22Rv1 (cell line): ENCODE measurements at regions not wholly inside any gene's neighbourhood (a gene's known extent, or its start where the extent isn't known, plus 50 kb on each side); places are given as distances from the start of the nearest gene placed in this dataset.
A peak's percentile ranks its signal among the peaks of the same experiment; 100 is the strongest.

Source experiments
- H3K27ac ChIP-seq: fragments of 450-650 bp; 2 replicates; pipeline ENCODE4 v1.5.1; 2017
- ZFX ChIP-seq: fragments of 450-650 bp; IDR thresholded peaks from 2 replicates; pipeline ENCODE4 v1.6.1; 2017; ENCODE audit warnings: antibody characterized with exemption, borderline replicate concordance
- TF ChIP-seq, protein P1 (sequence below): fragments of 450-650 bp; IDR thresholded peaks from 2 replicates; pipeline ENCODE4 v1.5.1; 2017; ENCODE audit warnings: mild to moderate bottlenecking

DNA sequence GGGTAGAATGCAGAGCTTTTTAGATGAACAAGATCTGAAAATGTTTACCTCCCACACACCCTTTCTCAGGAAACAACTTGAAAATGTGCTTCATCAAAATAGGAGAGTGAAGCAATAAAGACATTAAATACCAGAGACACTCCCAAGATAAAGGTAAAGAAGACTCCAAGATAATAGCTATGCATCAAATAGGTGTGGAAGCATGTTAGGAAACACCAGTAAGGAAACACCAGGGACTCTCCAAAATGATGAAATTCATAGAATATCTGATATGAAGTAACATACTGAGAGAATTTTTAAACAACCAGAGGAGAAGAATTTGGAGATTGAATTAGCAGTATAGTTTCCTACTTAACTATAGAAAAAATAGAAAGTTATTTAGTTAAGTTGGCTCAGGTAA is 57.0 kb downstream of the OR10A6 start:
- H3K27ac ChIP-seq, result no peak overlapping the region
- TF ChIP-seq, protein P1, sequence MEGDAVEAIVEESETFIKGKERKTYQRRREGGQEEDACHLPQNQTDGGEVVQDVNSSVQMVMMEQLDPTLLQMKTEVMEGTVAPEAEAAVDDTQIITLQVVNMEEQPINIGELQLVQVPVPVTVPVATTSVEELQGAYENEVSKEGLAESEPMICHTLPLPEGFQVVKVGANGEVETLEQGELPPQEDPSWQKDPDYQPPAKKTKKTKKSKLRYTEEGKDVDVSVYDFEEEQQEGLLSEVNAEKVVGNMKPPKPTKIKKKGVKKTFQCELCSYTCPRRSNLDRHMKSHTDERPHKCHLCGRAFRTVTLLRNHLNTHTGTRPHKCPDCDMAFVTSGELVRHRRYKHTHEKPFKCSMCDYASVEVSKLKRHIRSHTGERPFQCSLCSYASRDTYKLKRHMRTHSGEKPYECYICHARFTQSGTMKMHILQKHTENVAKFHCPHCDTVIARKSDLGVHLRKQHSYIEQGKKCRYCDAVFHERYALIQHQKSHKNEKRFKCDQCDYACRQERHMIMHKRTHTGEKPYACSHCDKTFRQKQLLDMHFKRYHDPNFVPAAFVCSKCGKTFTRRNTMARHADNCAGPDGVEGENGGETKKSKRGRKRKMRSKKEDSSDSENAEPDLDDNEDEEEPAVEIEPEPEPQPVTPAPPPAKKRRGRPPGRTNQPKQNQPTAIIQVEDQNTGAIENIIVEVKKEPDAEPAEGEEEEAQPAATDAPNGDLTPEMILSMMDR, result no peak
- no peak for TF ChIP-seq ZFX

- TF ChIP-seq ZFX, result no peak
- TF ChIP-seq, protein P1, result no peak
- no peak overlapping the region for H3K27ac ChIP-seq
Observed at GRCh38 chr11:7872890-7873289, 58.2 kb downstream of the OR10A6 start.

DNA sequence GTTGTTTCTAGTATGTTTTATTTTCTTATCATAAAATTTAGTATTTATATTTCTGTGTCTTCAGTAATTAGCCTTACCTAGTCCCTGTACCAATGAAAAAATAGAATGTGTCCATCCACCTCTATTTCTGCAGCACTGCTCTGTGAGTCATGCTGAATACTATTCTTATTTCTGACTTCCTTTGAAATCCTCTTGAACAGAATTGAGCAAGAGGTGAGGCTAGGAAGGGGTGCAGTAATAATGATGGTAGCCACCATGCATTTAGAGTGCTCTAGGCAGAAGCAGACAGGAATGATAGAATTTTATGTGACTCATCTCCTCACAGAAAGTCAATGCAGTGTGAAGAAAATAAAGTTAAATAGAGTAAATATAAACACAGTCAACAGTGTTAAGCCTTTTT is 60.0 kb downstream of the OR10A6 start:
- H3K27ac ChIP-seq, result no peak overlapping the region
- TF ChIP-seq ZFX, result no peak
- TF ChIP-seq, protein P1, result no peak

GRCh38 chr11:7869467-7869866 is 61.6 kb downstream of the OR10A6 start:
- H3K27ac ChIP-seq, result no peak overlapping the region
- TF ChIP-seq, protein P1, result no peak
- no peak for TF ChIP-seq ZFX

GRCh38 chr11:7861292-7861691 is 64.5 kb upstream of the OR5P2 start:
- peak overlapping the region; percentile 60 for H3K27ac ChIP-seq

DNA sequence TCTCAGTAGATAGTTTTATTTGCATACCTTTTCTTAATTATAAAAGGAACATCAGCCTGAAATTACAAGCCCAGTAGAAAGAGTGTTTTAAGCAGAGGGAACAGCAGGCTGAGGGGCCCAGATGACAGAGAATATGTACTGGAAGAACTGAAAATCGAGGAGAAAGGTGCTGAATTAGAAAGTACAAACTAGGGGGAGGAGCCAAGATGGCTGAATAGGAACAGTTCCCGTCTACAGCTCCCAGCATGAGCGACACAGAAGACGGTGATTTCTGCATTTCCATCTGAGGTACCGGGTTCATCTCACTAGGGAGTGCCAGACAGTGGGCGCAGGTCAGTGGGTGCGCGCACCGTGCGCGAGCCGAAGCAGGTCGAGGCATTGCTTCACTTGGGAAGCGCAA is 64.1 kb upstream of the OR5P2 start:
- peak overlapping the region; percentile 60 for H3K27ac ChIP-seq

GRCh38 chr11:7858006-7858405 is 61.3 kb upstream of the OR5P2 start:
- H3K27ac ChIP-seq, result no peak overlapping the region
- TF ChIP-seq, protein P1, result no peak
- TF ChIP-seq ZFX, result no peak

DNA sequence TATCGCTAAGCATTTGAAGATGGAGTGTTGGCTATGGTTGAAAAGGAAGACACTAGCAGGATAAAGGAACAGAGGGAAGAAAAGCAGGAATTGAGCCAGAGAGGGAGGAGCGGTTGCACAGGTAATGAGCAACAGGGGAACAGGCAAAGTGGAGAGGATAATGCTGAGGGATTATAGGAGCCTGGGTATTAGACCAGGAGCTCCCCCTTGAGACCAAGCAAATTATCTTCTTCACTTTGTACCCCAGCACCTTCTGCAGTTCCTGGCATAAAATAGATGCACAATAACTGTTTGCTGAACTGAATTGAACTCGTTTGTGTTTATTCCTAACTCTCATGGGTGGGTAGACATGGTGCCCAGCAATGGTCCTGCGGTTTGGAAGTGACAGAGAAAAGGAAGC is 54.6 kb upstream of the OR5P2 start:
- TF ChIP-seq, protein P1, result 0 out of 2 replicates have a peak, but pooled peaks have one; percentile 22
- no peak for TF ChIP-seq ZFX
- H3K27ac ChIP-seq, result no peak overlapping the region
